WI38 (cell line): ENCODE measurements at regions not wholly inside any gene's neighbourhood (a gene's known extent, or its start where the extent isn't known, plus 50 kb on each side); places are given as distances from the start of the nearest gene placed in this dataset.
"Not testable (repeated sequence)": the region's sequence is repeated elsewhere in the genome, so short reads cannot be mapped to it uniquely, and the experiment has no call there.

ENCODE experiments used
- H3K4me3 ChIP-seq: 2 replicates; pipeline ENCODE4 v1.5.1; 2011; ENCODE audit warnings: low read depth, mild to moderate bottlenecking, control low read depth, low read length
- CTCF ChIP-seq: IDR thresholded peaks from 2 replicates; pipeline ENCODE4 v1.5.1; 2012; ENCODE audit warnings: low read depth, mild to moderate bottlenecking, control low read depth, low read length

DNA sequence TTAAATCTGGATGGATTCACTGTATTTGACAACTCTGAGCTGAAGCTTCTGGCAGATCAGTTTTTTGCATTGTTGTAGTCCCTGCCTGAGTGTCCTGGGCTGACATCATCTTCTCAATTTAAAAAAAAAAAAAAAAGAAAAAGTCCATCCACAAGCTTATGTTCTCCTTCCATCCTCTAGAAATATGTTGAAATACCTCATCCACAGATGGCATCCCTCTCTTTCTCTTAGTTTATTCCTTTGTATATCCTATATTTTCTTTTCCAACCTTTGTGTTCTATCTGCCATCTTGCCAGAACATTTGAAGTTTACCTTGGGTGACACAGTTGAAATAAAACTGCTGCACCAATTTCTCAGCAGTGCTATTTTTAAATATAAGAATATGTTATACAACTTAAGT, 184.4 kb upstream of the PKN2 start:
- no peak overlapping the region for H3K4me3 ChIP-seq
- TF ChIP-seq CTCF = no peak

DNA sequence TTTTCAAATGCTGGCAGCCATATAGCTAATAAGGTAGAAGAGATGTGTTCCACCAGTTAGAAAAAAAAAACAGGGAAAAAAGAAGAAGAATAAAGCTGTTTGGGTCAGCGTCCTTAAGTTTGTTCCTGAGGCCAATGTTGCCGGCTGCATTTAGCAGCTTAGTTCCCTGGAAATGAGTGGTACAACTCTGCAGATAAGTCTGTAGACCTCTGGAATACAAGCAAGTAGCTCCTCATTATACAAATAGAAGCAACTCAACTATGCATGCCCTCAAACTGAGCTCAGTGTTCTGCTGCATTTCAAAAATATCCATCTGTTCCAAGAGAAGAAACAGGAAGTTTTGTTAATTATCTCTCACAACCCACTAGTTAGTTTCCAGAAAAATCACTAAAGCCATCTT, 181.2 kb upstream of the PKN2 start:
- TF ChIP-seq CTCF = no peak
- no peak overlapping the region for H3K4me3 ChIP-seq

- TF ChIP-seq CTCF = no peak
- H3K4me3 ChIP-seq = no peak overlapping the region
Observed at GRCh38 chr1:88503646-88504045, 180.4 kb upstream of the PKN2 start.

DNA sequence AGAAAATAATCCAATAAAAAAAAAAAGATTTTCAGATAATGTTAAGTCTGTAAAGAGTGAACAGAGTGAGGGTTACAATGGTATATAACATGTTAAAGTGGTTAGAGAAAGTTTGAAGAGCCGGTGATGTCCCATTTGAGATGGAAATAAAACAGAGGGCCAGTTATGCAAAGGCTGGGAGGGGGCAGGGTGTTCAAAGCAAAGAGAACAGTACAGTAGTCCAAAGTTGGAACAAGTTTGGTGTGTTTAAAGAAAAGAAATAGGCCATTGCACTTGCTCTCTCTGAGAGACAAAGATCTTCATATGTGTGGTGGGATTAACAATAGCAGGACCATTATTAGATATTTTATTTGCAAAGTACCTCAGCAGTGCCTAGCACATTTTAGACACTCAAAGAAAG, 179.5 kb upstream of the PKN2 start:
- no peak for TF ChIP-seq CTCF
- no peak overlapping the region for H3K4me3 ChIP-seq

DNA sequence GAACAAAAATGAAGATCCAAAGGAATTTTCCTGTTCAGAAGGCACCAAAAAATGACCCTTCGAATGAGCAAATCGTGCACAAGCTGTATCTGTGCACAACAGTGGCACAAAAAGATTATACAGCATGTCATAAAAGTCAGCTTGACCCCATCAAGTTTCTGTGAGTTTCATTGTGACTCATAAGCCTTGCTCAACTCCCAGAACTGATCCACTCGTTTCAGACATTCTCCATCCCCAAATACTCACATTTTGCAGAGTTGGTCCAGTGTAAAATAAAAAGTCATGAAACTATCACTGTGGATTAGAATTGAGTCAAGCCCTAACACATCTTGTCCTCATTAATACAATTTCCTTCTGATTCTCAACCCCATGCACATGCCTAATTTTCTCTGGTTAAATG, 174.7 kb upstream of the PKN2 start:
- no peak for TF ChIP-seq CTCF
- no peak overlapping the region for H3K4me3 ChIP-seq

- H3K4me3 ChIP-seq = no peak overlapping the region
- TF ChIP-seq CTCF = no peak
Observed at GRCh38 chr1:88514544-88515060, 169.5 kb upstream of the PKN2 start.

DNA sequence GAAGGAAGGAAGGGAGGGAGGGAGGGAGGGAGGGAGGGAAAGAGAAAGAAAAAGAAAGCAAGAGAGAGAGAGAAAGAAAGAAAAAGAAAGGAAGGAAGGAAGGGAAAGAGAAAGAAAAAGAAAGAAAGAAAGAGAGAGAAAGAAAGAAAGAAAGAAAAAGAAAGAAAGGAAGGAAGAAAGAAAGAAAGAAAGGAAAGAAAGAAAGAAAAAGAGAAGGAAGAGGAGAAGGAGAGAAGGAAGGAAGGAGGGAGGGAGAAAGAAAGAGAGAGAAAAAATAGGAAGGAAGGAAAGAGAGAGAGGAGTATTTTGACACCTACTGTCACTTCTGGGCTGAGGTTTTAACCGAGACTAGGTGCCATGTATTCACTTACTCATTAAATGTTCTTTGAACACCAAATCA, 166.6 kb upstream of the PKN2 start:
- H3K4me3 ChIP-seq = not testable (repeated sequence)

DNA sequence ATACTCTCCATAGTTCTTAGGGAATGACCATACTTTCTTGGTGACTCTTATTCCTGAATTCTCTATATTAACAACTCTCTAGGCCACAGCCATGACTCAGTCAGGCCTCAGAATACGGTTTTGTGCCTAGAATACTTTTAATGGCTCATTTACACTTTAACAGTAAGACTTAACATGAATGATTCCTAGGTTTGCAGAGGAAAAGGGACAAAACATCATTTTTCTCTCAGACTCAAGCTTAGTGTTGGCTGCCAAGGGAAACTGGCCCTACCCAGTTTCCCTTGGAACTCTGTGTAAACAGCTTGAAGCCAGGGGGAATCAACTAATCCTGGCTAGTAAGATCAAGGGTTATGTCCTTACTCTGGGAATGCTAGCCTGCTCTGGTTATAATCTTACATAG, 164.9 kb upstream of the PKN2 start:
- no peak overlapping the region for H3K4me3 ChIP-seq
- TF ChIP-seq CTCF = no peak
